C4-2B (cell line): ENCODE measurements at regions not wholly inside any gene's neighbourhood (a gene's known extent, or its start where the extent isn't known, plus 50 kb on each side); places are given as distances from the start of the nearest gene placed in this dataset.

ENCODE experiments used
- H3K27ac ChIP-seq: fragments of 450-650 bp; 2 replicates; pipeline ENCODE4 v1.5.1; 2017
- CTCF ChIP-seq: fragments of 450-650 bp; conservative IDR thresholded peaks from 2 replicates; pipeline ENCODE4 v1.5.1; 2017; ENCODE audit warnings: mild to moderate bottlenecking
- ZFX ChIP-seq: fragments of 450-650 bp; IDR thresholded peaks from 2 replicates; pipeline ENCODE4 v1.6.1; 2017

GRCh38 chr4:121554382-121554781 lies 142.4 kb downstream of the ANXA5 start:
- no peak overlapping the region for H3K27ac ChIP-seq
- no peak for TF ChIP-seq ZFX
- no peak for TF ChIP-seq CTCF

GRCh38 chr4:121551881-121552280 lies 144.9 kb downstream of the ANXA5 start:
- no peak for TF ChIP-seq CTCF
- TF ChIP-seq ZFX = no peak
- H3K27ac ChIP-seq = no peak overlapping the region

- H3K27ac ChIP-seq = no peak overlapping the region
Observed at GRCh38 chr4:121551271-121551670, 145.5 kb downstream of the ANXA5 start.

GRCh38 chr4:121541696-121542095 lies 155.1 kb downstream of the ANXA5 start:
- TF ChIP-seq ZFX = no peak
- TF ChIP-seq CTCF = no peak
- no peak overlapping the region for H3K27ac ChIP-seq

More at GRCh38 chr4:121551271-121551670, 145.5 kb downstream of the ANXA5 start:
- TF ChIP-seq CTCF (no peak), ZFX (no peak)

- H3K27ac ChIP-seq = no peak overlapping the region
- no peak for TF ChIP-seq ZFX
- TF ChIP-seq CTCF = no peak
Observed at GRCh38 chr4:121535351-121535750, 154.5 kb upstream of the QRFPR start.

- TF ChIP-seq CTCF (no peak), ZFX (no peak)
- H3K27ac ChIP-seq = no peak overlapping the region
Observed at GRCh38 chr4:121534187-121534586, 153.4 kb upstream of the QRFPR start.

- no peak for TF ChIP-seq ZFX
- no peak for TF ChIP-seq CTCF
- no peak overlapping the region for H3K27ac ChIP-seq
Observed at GRCh38 chr4:121526509-121526908, 145.7 kb upstream of the QRFPR start.
